HCT116 (cell line): ENCODE measurements at regions not wholly inside any gene's neighbourhood (a gene's known extent, or its start where the extent isn't known, plus 50 kb on each side); places are given as distances from the start of the nearest gene placed in this dataset.

Experiments
- ATAC-seq: fragments of 200-7000 bp; cut with Tn5 transposase; 2 replicates; pipeline ENCODE4 v1.9.1; 2020; ENCODE audit warnings: mild to moderate bottlenecking, moderate library complexity
- BruUV-seq: library from RNA; stranded (reverse); fragments of 400-500 nt; replicated peaks from 2 replicates; lab custom pipeline; 2021; lab: Mats Ljungman, UMichigan
- CTCF ChIA-PET: fragments of 300-600 bp; sonication (Branson Sonifier 250); formaldehyde crosslinking; loops from one replicate; lab custom pipeline; 2021; ENCODE audit warnings: antibody characterized with exemption; lab: Charles Lee
- POLR2A ChIA-PET: fragments of 300-600, 350-600 bp; sonication (Branson Sonifier 250); formaldehyde crosslinking; loops from one replicate; lab custom pipeline; 2021; ENCODE audit warnings: antibody characterized with exemption; lab: Charles Lee
- RAD21 ChIA-PET, 2 experiments: fragments of 300-600 bp; sonication (Branson Sonifier 250); formaldehyde crosslinking; loops; one replicate each; lab custom pipeline; 2023; ENCODE audit warnings: low total read pairs in 2 of 2; ENCODE audit not compliant: uncharacterized antibody in 2 of 2, unreplicated experiment in 2 of 2, low non-redundant PET in 1 of 2; lab: Charles Lee
- DNase-seq: peaks from one replicate; pipeline ENCODE4 v3.0.0-alpha.2; 2010; ENCODE audit warnings: low read depth, low spot score
- H2AFZ ChIP-seq: fragments of 200-600 bp; shearing (Covaris generic), sonication (generic); 2 replicates; pipeline ENCODE4 v1.6.1; 2017; ENCODE audit warnings: low read depth, mixed run types, mixed read lengths, antibody characterized with exemption, low read length; ENCODE audit not compliant: poor library complexity, severe bottlenecking
- H3K27ac ChIP-seq: 2 replicates; pipeline ENCODE4 v1.5.1; 2012; ENCODE audit warnings: low read depth, low read length
- H3K27me3 ChIP-seq: fragments of 200-600 bp; sonication (generic); 2 replicates; pipeline ENCODE4 v1.6.1; 2016; ENCODE audit warnings: mixed run types, low read length, mixed read lengths; ENCODE audit not compliant: insufficient read depth
- H3K36me3 ChIP-seq, 2 experiments: fragments of 200-500 bp in 1 of 2; fragments of 200-600 bp in 1 of 2; sonication (Bioruptor generic) in 1 of 2; sonication (generic) in 1 of 2; 2 replicates each; pipeline versions ENCODE4 v1.5.1 to v1.6.1; 2014 to 2016; ENCODE audit warnings: low read length in 2 of 2, inconsistent platforms in 1 of 2, mixed read lengths in 1 of 2, mixed run types in 1 of 2; ENCODE audit not compliant: insufficient read depth in 2 of 2, control insufficient read depth in 1 of 2
- H3K4me1 ChIP-seq, 2 experiments: fragments of 200-600 bp in 1 of 2; sonication (generic) in 1 of 2; 2 replicates each; pipeline versions ENCODE4 v1.5.1 to v1.6.1; 2012 to 2017; ENCODE audit warnings: low read length in 2 of 2, inconsistent platforms in 1 of 2, mild to moderate bottlenecking in 1 of 2, mixed read lengths in 1 of 2, mixed run types in 1 of 2, moderate library complexity in 1 of 2; ENCODE audit not compliant: insufficient read depth in 2 of 2, control insufficient read depth in 1 of 2
- H3K4me2 ChIP-seq: fragments of 200-600 bp; sonication (generic); 2 replicates; pipeline ENCODE4 v1.6.1; 2017; ENCODE audit warnings: mixed run types, low read length, mixed read lengths
- H3K4me3 ChIP-seq, 2 experiments: fragments of 200-600 bp in 1 of 2; sonication (generic) in 1 of 2; replicated peaks in 1 of 2; 2 replicates each; pipeline ENCODE4 v1.5.1; 2011 to 2016; ENCODE audit warnings: low read length in 2 of 2, control low read depth in 1 of 2, low read depth in 1 of 2, mild to moderate bottlenecking in 1 of 2, mixed read lengths in 1 of 2, mixed run types in 1 of 2
- H3K79me2 ChIP-seq: fragments of 200-600 bp; sonication (generic); 2 replicates; pipeline ENCODE4 v1.6.1; 2017; ENCODE audit warnings: mild to moderate bottlenecking, mixed run types, low read length, moderate library complexity, mixed read lengths; ENCODE audit not compliant: insufficient read depth
- H3K9ac ChIP-seq: fragments of 200-600 bp; sonication (generic); 2 replicates; pipeline ENCODE4 v1.6.1; 2016; ENCODE audit warnings: low read length, mixed read lengths
- H3K9me2 ChIP-seq: fragments of 200-600 bp; sonication (generic), shearing (Covaris generic); 2 replicates; pipeline ENCODE4 v1.6.1; 2017; ENCODE audit warnings: mixed run types, mild to moderate bottlenecking, moderate library complexity; ENCODE audit not compliant: insufficient read depth
- H3K9me3 ChIP-seq, 2 experiments: fragments of 200-500 bp in 1 of 2; fragments of 200-600 bp in 1 of 2; sonication (Bioruptor generic) in 1 of 2; sonication (generic) in 1 of 2; 2 replicates each; pipeline ENCODE4 v1.6.1; 2014 to 2017; ENCODE audit warnings: low read length in 2 of 2, mixed read lengths in 2 of 2, inconsistent platforms in 1 of 2, low read depth in 1 of 2, mild to moderate bottlenecking in 1 of 2, mixed run types in 1 of 2, moderate library complexity in 1 of 2; ENCODE audit not compliant: control insufficient read depth in 1 of 2, insufficient read depth in 1 of 2
- H4K20me1 ChIP-seq: fragments of 200-600 bp; sonication (generic), shearing (Covaris generic); 2 replicates; pipeline ENCODE4 v1.6.1; 2017; ENCODE audit warnings: mixed run types, mild to moderate bottlenecking, moderate library complexity; ENCODE audit not compliant: insufficient read depth
- ATF3 ChIP-seq: IDR thresholded peaks from 2 replicates; pipeline ENCODE4 v1.6.1; 2012
- CBX3 ChIP-seq: IDR thresholded peaks from 2 replicates; pipeline ENCODE4 v1.6.1; 2012; ENCODE audit warnings: low read depth
- EGR1 ChIP-seq: IDR thresholded peaks from 2 replicates; pipeline ENCODE4 v1.6.1; 2012; ENCODE audit warnings: low read depth
- ELF1 ChIP-seq: IDR thresholded peaks from 2 replicates; pipeline ENCODE4 v1.6.1; 2012; ENCODE audit warnings: low read depth, borderline replicate concordance
- EZH2 ChIP-seq: fragments of 200-600 bp; sonication (generic); IDR thresholded peaks from 2 replicates; pipeline ENCODE4 v1.6.1; 2017; ENCODE audit warnings: antibody characterized with exemption, mixed run types
- EZH2phosphoT487 ChIP-seq: fragments of 200-600 bp; IDR thresholded peaks from 2 replicates; pipeline ENCODE4 v1.6.1; 2018; ENCODE audit warnings: antibody characterized with exemption, borderline replicate concordance
- JUND ChIP-seq: IDR thresholded peaks from 2 replicates; pipeline ENCODE4 v1.6.1; 2012
- POLR2A ChIP-seq: IDR thresholded peaks from 2 replicates; pipeline ENCODE4 v1.7.0; 2011; ENCODE audit warnings: borderline replicate concordance; ENCODE audit not compliant: insufficient read depth, insufficient read length; ENCODE audit errors: extremely low read depth
- RAD21 ChIP-seq: IDR thresholded peaks from 2 replicates; pipeline ENCODE4 v1.6.1; 2012; ENCODE audit warnings: low read depth, mild to moderate bottlenecking
- REST ChIP-seq: IDR thresholded peaks from 2 replicates; pipeline ENCODE4 v1.6.1; 2012; ENCODE audit warnings: low read depth
- SIN3A ChIP-seq: IDR thresholded peaks from 2 replicates; pipeline ENCODE4 v1.6.1; 2012; ENCODE audit warnings: low read depth
- SP1 ChIP-seq: IDR thresholded peaks from 2 replicates; pipeline ENCODE4 v1.6.1; 2012; ENCODE audit warnings: low read depth
- TCF7L2 ChIP-seq: IDR thresholded peaks from 2 replicates; pipeline ENCODE4 v1.7.0; 2011; ENCODE audit warnings: borderline replicate concordance, inconsistent platforms; ENCODE audit not compliant: insufficient read depth, insufficient read length; ENCODE audit errors: extremely low read depth
- YY1 ChIP-seq: IDR thresholded peaks from 2 replicates; pipeline ENCODE4 v1.6.1; 2011; ENCODE audit warnings: low read length, low read depth, moderate library complexity, mild to moderate bottlenecking; ENCODE audit not compliant: insufficient replicate concordance; ENCODE audit errors: extremely low read depth
- ZFX ChIP-seq: fragments of 450-650 bp; IDR thresholded peaks from 2 replicates; pipeline ENCODE4 v1.6.1; 2017
- ZNF274 ChIP-seq: fragments of 200-500 bp; sonication (Bioruptor generic); IDR thresholded peaks from 2 replicates; pipeline ENCODE4 v1.6.1; 2014; ENCODE audit warnings: mild to moderate bottlenecking, low read depth, low read length, inconsistent platforms
- intact Hi-C: fragments of 100-400 bp; cut with micrococcal nuclease; formaldehyde crosslinking; loops from 2 replicates; pipeline ENCODE4 v1.10.0; 2022
- TF ChIP-seq, protein P1 (sequence below), 3 experiments: fragments of 200-600 bp in 1 of 3; sonication (generic) in 1 of 3; IDR thresholded peaks in 2 of 3; conservative IDR thresholded peaks in 1 of 3; 2 replicates each; pipeline ENCODE4 v1.5.1; 2012 to 2017; ENCODE audit warnings: low read depth in 2 of 3, low read length in 2 of 3, antibody characterized with exemption in 1 of 3, borderline replicate concordance in 1 of 3, control low read depth in 1 of 3, mild to moderate bottlenecking in 1 of 3, mixed read lengths in 1 of 3, mixed run types in 1 of 3, moderate library complexity in 1 of 3; ENCODE audit not compliant: insufficient read depth in 1 of 3

DNA sequence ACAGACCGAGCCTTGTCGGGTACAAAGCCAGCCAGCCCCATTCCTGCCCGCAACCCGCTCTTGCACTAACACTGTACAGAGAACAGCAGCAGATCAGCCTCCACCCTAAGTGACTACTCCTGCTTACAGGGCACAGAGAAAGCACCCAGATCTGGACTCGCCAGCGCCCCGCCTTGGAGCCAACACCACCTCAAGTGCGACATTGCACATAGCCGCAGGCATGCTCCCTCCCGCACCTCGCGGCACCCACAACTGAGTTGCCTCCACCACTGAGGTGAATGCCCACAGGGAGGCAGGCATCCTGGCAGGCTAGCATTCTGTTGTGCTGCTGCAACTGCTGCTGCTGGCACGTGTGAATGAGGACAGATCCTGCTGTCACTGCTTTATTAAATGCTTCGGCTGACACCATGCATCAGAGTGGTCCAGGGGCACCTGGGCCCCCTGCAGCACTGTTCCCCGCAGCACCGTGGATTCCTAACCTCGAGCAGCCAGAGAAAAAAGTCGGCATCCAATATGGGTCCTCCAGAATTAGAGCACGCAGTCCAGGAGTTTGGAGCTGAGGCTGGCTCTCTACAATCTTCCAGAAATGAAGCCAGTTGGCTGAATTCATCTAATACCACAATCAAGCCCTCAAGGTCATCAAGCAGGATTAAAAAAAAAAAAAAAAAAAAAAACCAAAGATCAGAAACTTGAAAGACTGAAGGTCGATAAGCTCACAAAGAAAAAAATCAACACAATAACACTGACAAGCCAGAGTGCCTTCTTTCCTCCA, 352.9 kb downstream of the GASK1B start:
- no peak overlapping the region for H3K27ac ChIP-seq
- H3K27me3 ChIP-seq: no peaks in the 10 kb centered on the region
- no peaks in the 10 kb centered on the region for H4K20me1 ChIP-seq
- H3K4me3 ChIP-seq: no peak overlapping the region
- no peaks in the 10 kb centered on the region for H3K79me2 ChIP-seq
- no peak overlapping the region for H2AFZ ChIP-seq
- no peaks in the 10 kb centered on the region for H3K9me2 ChIP-seq
- ChIA-PET CTCF (no interaction called here), RAD21 (no interaction called here), POLR2A (no interaction called here)
- H3K4me2 ChIP-seq: no peak overlapping the region
- no peak for ATAC-seq
- H3K9ac ChIP-seq: no peak overlapping the region
- no peaks in the 10 kb centered on the region for H3K9me3 ChIP-seq
- H3K36me3 ChIP-seq: no peaks in the 10 kb centered on the region
- TF ChIP-seq CBX3 (no peak), EZH2phosphoT487 (no peak), ATF3 (no peak), RAD21 (no peak), SP1 (no peak), ZNF274 (no peak), ZFX (no peak), SIN3A (no peak), REST (no peak), EGR1 (no peak), ELF1 (no peak), EZH2 (no peak), POLR2A (no peak), YY1 (no peak), TCF7L2 (no peak), JUND (no peak)
- TF ChIP-seq, protein P1, sequence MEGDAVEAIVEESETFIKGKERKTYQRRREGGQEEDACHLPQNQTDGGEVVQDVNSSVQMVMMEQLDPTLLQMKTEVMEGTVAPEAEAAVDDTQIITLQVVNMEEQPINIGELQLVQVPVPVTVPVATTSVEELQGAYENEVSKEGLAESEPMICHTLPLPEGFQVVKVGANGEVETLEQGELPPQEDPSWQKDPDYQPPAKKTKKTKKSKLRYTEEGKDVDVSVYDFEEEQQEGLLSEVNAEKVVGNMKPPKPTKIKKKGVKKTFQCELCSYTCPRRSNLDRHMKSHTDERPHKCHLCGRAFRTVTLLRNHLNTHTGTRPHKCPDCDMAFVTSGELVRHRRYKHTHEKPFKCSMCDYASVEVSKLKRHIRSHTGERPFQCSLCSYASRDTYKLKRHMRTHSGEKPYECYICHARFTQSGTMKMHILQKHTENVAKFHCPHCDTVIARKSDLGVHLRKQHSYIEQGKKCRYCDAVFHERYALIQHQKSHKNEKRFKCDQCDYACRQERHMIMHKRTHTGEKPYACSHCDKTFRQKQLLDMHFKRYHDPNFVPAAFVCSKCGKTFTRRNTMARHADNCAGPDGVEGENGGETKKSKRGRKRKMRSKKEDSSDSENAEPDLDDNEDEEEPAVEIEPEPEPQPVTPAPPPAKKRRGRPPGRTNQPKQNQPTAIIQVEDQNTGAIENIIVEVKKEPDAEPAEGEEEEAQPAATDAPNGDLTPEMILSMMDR (IDR thresholded peaks at IDR 0.05 in 2 of 3, conservative IDR thresholded peaks at IDR 0.05 in 1 of 3; ENCODE audit: borderline replicate concordance in 1 of 3, insufficient read depth in 1 of 3, low read depth in 2 of 3, low read length in 2 of 3): no peak
- BruUV-seq: no TSS peak
- DNase-seq: no peak
- H3K4me1 ChIP-seq: no peaks in the 10 kb centered on the region
- intact Hi-C loops: no loop called here
